Left ventricle myocardium superior (tissue), 1 donor: ENCODE measurements at regions not wholly inside any gene's neighbourhood (a gene's known extent, or its start where the extent isn't known, plus 50 kb on each side); places are given as distances from the start of the nearest gene placed in this dataset.
"Not testable (repeated sequence)": the region's sequence is repeated elsewhere in the genome, so short reads cannot be mapped to it uniquely, and the experiment has no call there.

Experiments used
- ATAC-seq: fragments of 200-7000 bp; cut with Tn5 transposase; one replicate; pipeline ENCODE4 v1.9.1; 2020; ENCODE audit warnings: mild to moderate bottlenecking, moderate library complexity
- DNase-seq: peaks from one replicate; pipeline ENCODE4 v3.0.0-alpha.2; 2020
- intact Hi-C: fragments of 100-400 bp; cut with micrococcal nuclease; formaldehyde crosslinking; loops from one replicate; pipeline ENCODE4 v1.11.0; 2022
- donor health status: DM: no; HTN: yes; CAD: no; lungs with severe emphysema.

DNA sequence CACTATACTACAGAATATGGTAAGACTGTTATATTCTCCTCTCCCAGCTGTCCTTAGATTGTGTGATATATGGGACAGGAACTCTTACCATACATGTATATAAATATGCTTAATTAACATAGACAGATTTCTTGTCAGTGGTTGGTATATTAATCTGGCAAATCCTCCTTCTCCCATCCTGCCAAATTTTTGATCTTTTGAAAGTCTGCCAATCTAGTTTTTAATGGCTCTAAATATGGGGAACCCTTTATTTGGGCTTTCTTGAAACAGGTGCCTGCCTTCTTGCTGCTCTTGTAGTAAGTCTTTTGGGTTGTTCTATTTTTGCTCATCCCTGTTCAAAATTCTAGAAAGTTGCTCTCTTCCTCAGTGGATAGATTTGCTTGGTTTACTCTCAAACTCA is 63.5 kb downstream of the SPATA31D1 start:
- ATAC-seq = no peak
- intact Hi-C loops = no loop called here
- DNase-seq = no peak

GRCh38 chr9:82054264-82055015 is 65.9 kb downstream of the SPATA31D1 start:
- no peak for DNase-seq
- intact Hi-C loops = no loop called here
- no peak for ATAC-seq

DNA sequence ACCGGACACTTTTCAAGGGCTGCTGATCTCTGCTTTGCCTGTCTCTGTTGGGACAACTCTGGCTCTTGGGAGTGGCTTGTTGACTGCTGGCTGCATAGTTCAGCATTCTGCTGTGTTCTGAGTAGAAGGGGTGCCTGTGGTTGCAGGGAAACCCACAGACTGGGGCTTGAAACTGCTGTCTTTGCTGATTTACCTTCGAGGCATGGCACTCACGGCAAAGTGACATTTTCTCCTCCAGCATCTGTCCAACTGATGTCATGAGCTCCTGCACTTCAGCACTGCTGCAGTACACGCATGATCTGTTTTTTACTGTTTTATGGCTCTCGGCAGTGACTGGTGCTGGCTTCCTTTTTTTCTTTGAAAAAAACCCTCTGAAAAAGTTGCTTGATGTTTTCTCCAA is 69.2 kb downstream of the SPATA31D1 start:
- DNase-seq (no peak), ATAC-seq (no peak)
- intact Hi-C loops = no loop called here

- not testable (repeated sequence) for ATAC-seq
Observed at GRCh38 chr9:82061801-82062200, 73.2 kb downstream of the SPATA31D1 start.

DNA sequence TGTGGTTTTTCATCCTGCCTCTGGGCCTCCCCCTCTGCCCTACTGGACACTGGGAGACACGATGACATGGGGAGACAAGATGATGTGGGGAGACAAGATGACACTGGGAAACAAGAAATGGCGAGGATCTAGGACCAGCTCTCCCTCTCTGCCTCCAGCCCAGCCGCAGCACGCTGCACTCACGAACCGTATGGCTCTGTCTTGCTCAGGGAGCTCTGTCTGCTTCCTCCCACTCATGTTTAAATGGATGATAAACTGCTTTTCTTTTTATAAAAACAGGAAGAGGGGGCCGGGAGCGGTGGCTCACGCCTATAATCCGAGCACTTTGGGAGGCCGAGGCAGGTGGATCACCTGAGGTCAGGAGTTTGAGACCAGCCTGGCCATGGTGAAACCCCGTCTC is 73.7 kb downstream of the SPATA31D1 start:
- ATAC-seq = no peak
- DNase-seq = no peak
- intact Hi-C loops = no loop called here

More at GRCh38 chr9:82061801-82062200, 73.2 kb downstream of the SPATA31D1 start:
- DNase-seq, intact Hi-C loops: not testable (repeated sequence)

DNA sequence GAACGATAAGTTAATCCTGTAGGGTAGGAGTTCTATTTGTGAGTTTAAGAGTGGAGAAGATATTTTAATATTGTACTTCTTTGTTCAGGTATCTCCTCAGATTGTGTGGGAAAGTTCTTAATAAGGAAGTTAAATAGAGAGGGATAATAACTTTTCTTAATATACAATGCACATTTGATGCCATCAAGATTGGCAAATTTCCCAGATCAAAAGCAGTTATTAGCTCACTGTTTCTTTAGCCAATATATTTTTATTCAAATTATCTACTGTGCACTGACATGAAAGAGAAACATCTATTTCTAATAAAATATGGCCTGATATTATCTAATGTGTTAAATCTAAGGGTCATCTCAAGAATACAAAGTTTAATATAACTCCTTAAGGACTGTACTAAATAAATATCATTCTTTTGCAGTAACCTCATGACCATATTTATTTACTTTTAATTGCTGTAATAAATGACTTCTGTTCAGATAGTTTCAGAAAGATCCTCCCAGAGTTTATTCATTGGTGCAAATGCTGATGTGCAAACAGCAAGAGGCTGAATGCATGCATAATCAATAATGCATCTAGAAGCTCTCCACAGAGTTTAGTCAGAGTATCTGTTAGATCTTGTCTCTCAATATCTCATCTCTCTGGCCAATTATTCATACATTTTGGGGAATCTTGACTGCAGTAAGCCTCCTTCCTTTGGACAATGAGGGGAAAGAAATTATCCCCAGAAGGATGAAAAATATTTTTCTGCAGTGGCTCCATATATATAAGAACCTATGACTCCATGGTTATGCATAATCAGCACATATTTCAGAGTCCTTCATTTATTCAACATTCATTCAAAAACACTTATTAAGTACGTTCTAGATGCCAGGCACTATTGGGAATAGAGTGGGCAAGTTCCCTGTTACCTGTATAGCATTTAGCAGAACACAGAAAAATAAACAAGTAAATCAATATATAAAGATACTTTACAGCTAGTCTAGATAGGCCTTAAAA is 85.3 kb downstream of the SPATA31D1 start:
- ATAC-seq (no peak), DNase-seq (no peak)
- intact Hi-C loops = no loop called here

GRCh38 chr9:82080265-82080664 is 91.7 kb downstream of the SPATA31D1 start:
- intact Hi-C loops = no loop called here
- no peak for ATAC-seq
- no peak for DNase-seq

DNA sequence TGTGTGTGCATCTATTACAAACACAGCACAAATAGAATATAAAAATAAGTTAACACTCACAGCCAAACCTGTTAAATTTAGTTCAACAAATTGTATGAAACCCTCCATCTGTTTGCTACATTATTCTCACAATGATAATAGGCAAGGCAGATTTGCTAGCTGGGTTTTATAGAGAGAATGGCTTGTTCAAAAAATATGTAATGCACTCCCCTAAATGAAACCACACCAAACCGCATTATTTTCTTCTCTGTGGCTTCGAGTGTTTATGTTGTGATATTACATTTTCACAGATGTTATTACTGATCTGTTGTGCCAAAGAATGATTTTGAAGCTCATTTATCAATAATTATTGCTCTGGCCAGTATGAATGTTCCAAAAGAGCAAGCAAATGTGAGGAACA is 92.9 kb downstream of the SPATA31D1 start:
- no peak for DNase-seq
- intact Hi-C loops = no loop called here
- no peak for ATAC-seq

GRCh38 chr9:82082563-82082962 is 94.0 kb downstream of the SPATA31D1 start:
- no peak for DNase-seq
- intact Hi-C loops = no loop called here

DNA sequence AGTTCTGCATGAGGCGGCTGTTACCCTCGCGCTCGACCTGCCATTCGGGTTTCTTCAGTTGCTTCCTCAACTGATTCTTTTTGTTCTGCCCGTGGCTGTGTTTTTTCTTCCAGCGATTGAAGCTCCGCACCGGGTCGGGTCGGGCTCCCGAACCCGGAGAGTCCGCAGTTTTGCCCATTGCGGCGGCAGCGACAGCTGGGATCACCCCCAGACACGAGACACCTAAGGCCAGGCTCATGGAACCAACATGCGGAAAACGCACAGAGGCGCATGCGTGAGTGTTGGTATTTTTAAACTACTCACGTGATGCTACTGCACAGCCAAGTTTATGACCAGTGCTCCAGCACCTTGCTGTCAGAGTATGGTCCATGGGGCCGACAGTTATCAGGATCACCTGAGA is 100.0 kb downstream of the SPATA31D1 start:
- DNase-seq (no peak), ATAC-seq (no peak)
- intact Hi-C loops = no loop called here

More at GRCh38 chr9:82082563-82082962, 94.0 kb downstream of the SPATA31D1 start:
- ATAC-seq = no peak

GRCh38 chr9:82090046-82090445 is 101.5 kb downstream of the SPATA31D1 start:
- DNase-seq (no peak), ATAC-seq (no peak)
- intact Hi-C loops = no loop called here

GRCh38 chr9:82091100-82091499 is 102.5 kb downstream of the SPATA31D1 start:
- ATAC-seq (peak; percentile 38), DNase-seq (no peak)
- intact Hi-C loops = no loop called here

- ATAC-seq (no peak), DNase-seq (no peak)
- intact Hi-C loops = no loop called here
Observed at GRCh38 chr9:82091610-82092009, 103.0 kb downstream of the SPATA31D1 start.

DNA sequence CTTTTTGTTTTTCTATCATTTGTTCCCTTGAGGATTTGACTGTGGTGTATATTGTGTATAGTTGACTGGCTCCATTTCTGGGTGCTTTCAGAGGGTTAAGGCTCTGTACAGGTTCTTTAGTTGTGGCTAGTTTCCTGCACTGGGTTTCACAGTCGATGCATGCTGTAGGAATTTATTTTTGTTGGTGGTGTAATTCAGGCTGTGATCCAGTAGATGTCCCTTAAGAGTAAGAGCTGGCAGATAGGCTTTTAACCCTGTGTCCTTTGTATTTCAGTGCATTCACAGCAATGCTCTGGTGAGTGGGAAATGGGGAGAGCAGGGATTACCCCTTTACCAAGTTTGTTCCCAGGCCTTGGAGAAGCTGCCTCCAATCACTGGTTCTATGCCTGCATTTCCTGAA is 112.9 kb downstream of the SPATA31D1 start:
- DNase-seq (no peak), ATAC-seq (no peak)
- intact Hi-C loops = no loop called here

DNA sequence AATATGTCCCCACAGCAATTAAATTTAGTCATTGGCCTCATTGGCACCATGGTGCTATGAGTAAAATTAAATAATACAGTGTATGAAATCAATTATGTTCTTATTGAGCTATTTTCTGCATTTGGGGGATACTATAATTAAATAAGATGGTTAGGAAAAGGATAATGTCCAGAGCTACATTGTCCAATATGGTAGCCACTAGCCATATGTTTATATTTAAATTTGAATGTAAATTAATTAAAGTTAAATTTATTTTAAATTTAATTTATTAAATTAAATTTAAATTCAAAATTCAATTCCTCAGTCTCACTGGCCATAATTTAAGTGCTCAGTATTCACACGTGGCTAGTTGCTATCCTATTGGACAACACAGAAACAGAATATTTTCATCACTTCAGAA is 115.7 kb downstream of the SPATA31D1 start:
- intact Hi-C loops = no loop called here
- DNase-seq = no peak
- no peak for ATAC-seq

- ATAC-seq (no peak), DNase-seq (no peak)
- intact Hi-C loops = no loop called here
Observed at GRCh38 chr9:82105729-82106128, 117.2 kb downstream of the SPATA31D1 start.

DNA sequence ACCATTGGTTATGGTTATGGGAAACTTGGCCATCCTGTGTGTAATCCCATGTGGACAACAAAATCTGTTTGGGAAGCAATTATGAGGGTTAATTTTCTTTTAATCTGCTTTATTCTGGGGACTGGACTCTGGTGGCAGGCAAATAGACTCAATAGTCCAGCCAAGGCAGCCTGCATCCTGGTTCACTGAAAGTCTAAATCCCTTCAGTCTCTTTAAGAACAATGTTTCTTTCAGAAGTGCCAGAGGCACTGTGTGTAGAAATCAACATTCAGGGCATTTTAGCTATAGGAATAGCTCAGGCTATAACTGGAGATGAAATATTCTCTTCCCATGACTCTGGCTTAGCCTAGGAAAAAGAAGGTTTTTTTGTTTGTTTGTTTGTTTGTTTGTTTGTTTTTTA is 118.0 kb downstream of the SPATA31D1 start:
- no peak for ATAC-seq
- no peak for DNase-seq

DNA sequence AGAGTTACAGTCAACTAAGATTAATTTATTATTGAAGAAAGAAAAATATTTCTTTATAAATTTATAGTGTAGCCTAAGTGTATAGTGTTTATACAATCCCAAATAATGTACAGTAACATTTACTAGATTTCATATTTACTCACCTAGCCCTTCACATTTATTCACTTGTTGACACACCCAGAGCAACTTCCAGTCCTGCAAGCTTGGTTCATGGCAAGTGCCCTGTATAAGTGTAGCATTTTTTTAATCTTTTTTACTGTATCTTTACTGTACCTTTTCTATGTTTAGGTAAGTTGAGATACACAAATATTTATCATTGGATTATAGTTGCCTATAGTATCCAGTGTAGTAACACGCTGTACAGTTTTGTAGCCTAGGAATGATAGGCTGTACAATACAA is 119.9 kb downstream of the SPATA31D1 start:
- intact Hi-C loops = no loop called here
- ATAC-seq = no peak
- no peak for DNase-seq

More for the DNA sequence above, 118.0 kb downstream of the SPATA31D1 start:
- intact Hi-C loops = no loop called here

DNA sequence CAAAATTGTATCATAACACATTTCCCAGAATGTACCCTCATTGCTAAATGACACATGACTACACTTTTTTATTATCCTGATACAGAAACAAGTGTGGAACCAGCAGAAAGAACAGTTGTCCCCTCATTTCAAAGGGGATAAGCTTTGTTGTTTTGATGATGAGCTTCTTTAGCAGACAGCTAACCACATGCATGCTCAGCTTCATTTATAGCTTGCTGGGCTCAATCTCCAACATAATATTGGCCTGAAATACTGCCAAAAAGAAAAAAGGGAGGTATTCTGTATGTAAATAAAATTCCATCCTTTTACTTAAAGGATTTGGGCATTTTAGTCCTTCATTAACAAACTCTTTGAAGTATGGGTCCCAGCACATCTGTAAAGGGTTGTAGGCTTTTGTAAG is 120.4 kb downstream of the SPATA31D1 start:
- ATAC-seq = no peak

GRCh38 chr9:82109626-82110025 is 121.1 kb downstream of the SPATA31D1 start:
- no peak for DNase-seq
- no peak for ATAC-seq

More for the DNA sequence above, 120.4 kb downstream of the SPATA31D1 start:
- intact Hi-C loops = no loop called here
- DNase-seq = no peak

More at GRCh38 chr9:82109626-82110025, 121.1 kb downstream of the SPATA31D1 start:
- intact Hi-C loops = loop anchor here (10.0 kb wide), 1 partner anchor 1225 kb away; no protein-coding TSS in a partner anchor
